Neural cell (in vitro differentiated cells): ENCODE measurements at regions not wholly inside any gene's neighbourhood (a gene's known extent, or its start where the extent isn't known, plus 50 kb on each side); places are given as distances from the start of the nearest gene placed in this dataset.

ENCODE experiments used
- H2AFZ ChIP-seq: fragments of 200-600, 300-800 bp; sonication (generic), shearing (Covaris generic); 2 replicates; pipeline ENCODE4 v1.6.0; 2014; ENCODE audit warnings: low read depth, mild to moderate bottlenecking, antibody characterized with exemption, low read length, moderate library complexity
- H3F3A ChIP-seq: fragments of 200-600 bp; shearing (Covaris generic); 2 replicates; pipeline ENCODE4 v1.6.1; 2016; ENCODE audit warnings: mild to moderate bottlenecking, moderate library complexity, mixed read lengths, antibody characterized with exemption, low read length; ENCODE audit not compliant: insufficient read depth, poor library complexity, severe bottlenecking
- H3K27ac ChIP-seq: fragments of 200-600, 300-800 bp; sonication (generic), shearing (Covaris generic); 2 replicates; pipeline ENCODE4 v1.5.1; 2014; ENCODE audit warnings: mild to moderate bottlenecking, low read length, moderate library complexity
- H3K27me3 ChIP-seq: fragments of 300-800, 200-600 bp; sonication (generic), shearing (Covaris generic); 2 replicates; pipeline ENCODE4 v1.6.0; 2014; ENCODE audit warnings: mild to moderate bottlenecking, low read depth, low read length, moderate library complexity; ENCODE audit not compliant: insufficient read depth
- H3K36me3 ChIP-seq: fragments of 300-800, 200-600 bp; sonication (generic), shearing (Covaris generic); 2 replicates; pipeline ENCODE4 v1.5.1; 2014; ENCODE audit warnings: mild to moderate bottlenecking, antibody characterized with exemption, low read length, moderate library complexity; ENCODE audit not compliant: insufficient read depth
- H3K4me2 ChIP-seq: fragments of 300-800, 200-600 bp; sonication (generic), shearing (Covaris generic); 2 replicates; pipeline ENCODE4 v1.6.0; 2014; ENCODE audit warnings: mild to moderate bottlenecking, low read length
- H3K4me3 ChIP-seq: fragments of 300-800, 200-600 bp; sonication (generic), shearing (Covaris generic); 2 replicates; pipeline ENCODE4 v1.5.1; 2014; ENCODE audit warnings: mild to moderate bottlenecking, low read length, moderate library complexity
- H3K79me2 ChIP-seq: fragments of 200-600 bp; shearing (Covaris generic); replicated peaks from 2 replicates; pipeline ENCODE4 v1.6.0; 2014; ENCODE audit warnings: mild to moderate bottlenecking, low read length, moderate library complexity; ENCODE audit not compliant: insufficient read depth
- H3K9ac ChIP-seq: fragments of 300-800, 200-600 bp; sonication (generic), shearing (Covaris generic); 2 replicates; pipeline ENCODE4 v1.6.1; 2016; ENCODE audit warnings: mild to moderate bottlenecking, low read length, mixed read lengths
- H3K9me2 ChIP-seq: fragments of 200-600 bp; shearing (Covaris generic); 2 replicates; pipeline ENCODE4 v1.6.1; 2016; ENCODE audit warnings: mild to moderate bottlenecking, low read length, mixed read lengths; ENCODE audit not compliant: insufficient read depth
- H3K9me3 ChIP-seq: fragments of 200-600, 300-800 bp; sonication (generic), shearing (Covaris generic); 2 replicates; pipeline ENCODE4 v1.6.1; 2016; ENCODE audit warnings: mild to moderate bottlenecking, mixed run types, low read length, moderate library complexity, mixed read lengths
- H4K20me1 ChIP-seq: fragments of 200-600 bp; shearing (Covaris generic); 2 replicates; pipeline ENCODE4 v1.6.1; 2016; ENCODE audit warnings: mild to moderate bottlenecking, mixed run types; ENCODE audit not compliant: insufficient read depth
- CTCF ChIP-seq: fragments of 450-650 bp; IDR thresholded peaks from 2 replicates; pipeline ENCODE4 v1.5.1; 2014; ENCODE audit warnings: antibody characterized with exemption, mild to moderate bottlenecking, moderate library complexity; ENCODE audit not compliant: poor library complexity, severe bottlenecking
- MXI1 ChIP-seq: fragments of 450-650 bp; conservative IDR thresholded peaks from 2 replicates; pipeline ENCODE4 v1.6.1; 2014; ENCODE audit warnings: antibody characterized with exemption, mild to moderate bottlenecking; ENCODE audit not compliant: poor library complexity, severe bottlenecking
- POLR2AphosphoS5 ChIP-seq: IDR thresholded peaks from 2 replicates; pipeline ENCODE4 v1.6.1; 2012
- RAD21 ChIP-seq: fragments of 450-650 bp; conservative IDR thresholded peaks from 2 replicates; pipeline ENCODE4 v1.6.1; 2014; ENCODE audit warnings: antibody characterized with exemption, mild to moderate bottlenecking, moderate library complexity
- REST ChIP-seq: IDR thresholded peaks from 2 replicates; pipeline ENCODE4 v1.6.1; 2012; ENCODE audit warnings: borderline replicate concordance
- SMC3 ChIP-seq: fragments of 450-650 bp; conservative IDR thresholded peaks from 2 replicates; pipeline ENCODE4 v1.6.1; 2014; ENCODE audit warnings: antibody characterized with exemption, mild to moderate bottlenecking, moderate library complexity; ENCODE audit not compliant: poor library complexity

DNA sequence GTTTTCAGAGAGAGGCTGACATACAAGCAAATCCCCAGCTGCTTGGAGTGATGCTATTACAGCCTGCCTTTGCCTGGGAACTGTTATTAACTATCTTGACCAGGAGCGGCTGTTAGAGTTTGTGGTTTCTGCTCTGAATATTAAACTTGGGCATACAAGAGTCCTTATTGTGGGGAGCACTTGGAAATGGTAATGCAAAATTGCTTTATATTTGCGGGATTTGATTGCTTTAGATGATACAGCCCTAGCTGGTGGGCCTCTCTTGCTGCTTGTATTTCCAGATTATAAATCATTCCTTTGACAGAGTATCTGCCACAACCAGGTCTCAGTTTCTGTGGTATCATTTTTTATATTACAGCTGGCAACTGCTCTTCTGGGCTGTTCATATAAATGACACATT is 101.9 kb upstream of the FAM204A start:
- no peak for TF ChIP-seq REST
- no peak for TF ChIP-seq RAD21
- no peak for TF ChIP-seq MXI1
- TF ChIP-seq CTCF: no peak
- no peaks in the 10 kb centered on the region for H3K27me3 ChIP-seq
- H3K9ac ChIP-seq: no peak overlapping the region

DNA sequence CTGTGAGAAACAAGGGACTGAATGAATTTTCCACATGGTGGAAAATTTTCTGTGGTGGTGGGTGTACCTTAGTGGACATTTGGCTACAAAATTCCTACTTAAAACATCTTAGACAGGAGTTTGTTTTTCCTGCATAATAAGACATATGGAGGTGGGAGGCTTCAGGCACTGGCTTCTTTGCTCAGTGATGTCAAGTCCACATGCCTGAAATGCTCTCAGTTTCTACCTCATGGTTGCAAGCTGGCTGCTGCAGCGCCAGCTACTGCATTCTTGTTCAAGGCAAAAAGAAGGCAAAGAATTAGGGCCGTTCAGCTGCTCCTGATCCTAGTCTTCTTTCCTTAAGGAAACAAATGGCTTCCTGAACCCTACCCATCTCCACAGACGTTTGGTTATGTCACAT is 99.9 kb upstream of the FAM204A start:
- Histone ChIP-seq H3K27ac (no peak overlapping the region), H4K20me1 (no peaks in the 10 kb centered on the region), H3K9me3 (no peaks in the 10 kb centered on the region), H3K27me3 (no peaks in the 10 kb centered on the region), H2AFZ (no peak overlapping the region), H3K4me3 (no peak overlapping the region), H3K36me3 (no peaks in the 10 kb centered on the region), H3K9me2 (no peaks in the 10 kb centered on the region), H3K9ac (no peak overlapping the region), H3K79me2 (no peaks in the 10 kb centered on the region), H3K4me2 (no peak overlapping the region), H3F3A (no peaks in the 10 kb centered on the region)
- TF ChIP-seq REST: no peak
- no peak for TF ChIP-seq MXI1
- TF ChIP-seq SMC3: no peak
- no peak for TF ChIP-seq POLR2AphosphoS5

More for the DNA sequence above, 101.9 kb upstream of the FAM204A start:
- no peaks in the 10 kb centered on the region for H3K79me2 ChIP-seq
- H3K27ac ChIP-seq: peak overlapping the region; percentile 10
- no peaks in the 10 kb centered on the region for H3K36me3 ChIP-seq
- no peaks in the 10 kb centered on the region for H3K9me3 ChIP-seq
- H2AFZ ChIP-seq: no peak overlapping the region
- H4K20me1 ChIP-seq: no peaks in the 10 kb centered on the region
- no peaks in the 10 kb centered on the region for H3K9me2 ChIP-seq
- no peak overlapping the region for H3K4me2 ChIP-seq
- no peak overlapping the region for H3K4me3 ChIP-seq
- no peaks in the 10 kb centered on the region for H3F3A ChIP-seq
